GOT3 (cell line): ENCODE measurements at regions not wholly inside any gene's neighbourhood (a gene's known extent, or its start where the extent isn't known, plus 50 kb on each side); places are given as distances from the start of the nearest gene placed in this dataset.

Experiments
- DNase-seq: peaks from one replicate; lab custom pipeline; 2025; ENCODE audit warnings: mixed read lengths; lab: John Stamatoyannopoulos, UW

GRCh38 chr5:74187757-74188156 lies 452.8 kb downstream of the ENC1 start:
- no peak for DNase-seq

DNA sequence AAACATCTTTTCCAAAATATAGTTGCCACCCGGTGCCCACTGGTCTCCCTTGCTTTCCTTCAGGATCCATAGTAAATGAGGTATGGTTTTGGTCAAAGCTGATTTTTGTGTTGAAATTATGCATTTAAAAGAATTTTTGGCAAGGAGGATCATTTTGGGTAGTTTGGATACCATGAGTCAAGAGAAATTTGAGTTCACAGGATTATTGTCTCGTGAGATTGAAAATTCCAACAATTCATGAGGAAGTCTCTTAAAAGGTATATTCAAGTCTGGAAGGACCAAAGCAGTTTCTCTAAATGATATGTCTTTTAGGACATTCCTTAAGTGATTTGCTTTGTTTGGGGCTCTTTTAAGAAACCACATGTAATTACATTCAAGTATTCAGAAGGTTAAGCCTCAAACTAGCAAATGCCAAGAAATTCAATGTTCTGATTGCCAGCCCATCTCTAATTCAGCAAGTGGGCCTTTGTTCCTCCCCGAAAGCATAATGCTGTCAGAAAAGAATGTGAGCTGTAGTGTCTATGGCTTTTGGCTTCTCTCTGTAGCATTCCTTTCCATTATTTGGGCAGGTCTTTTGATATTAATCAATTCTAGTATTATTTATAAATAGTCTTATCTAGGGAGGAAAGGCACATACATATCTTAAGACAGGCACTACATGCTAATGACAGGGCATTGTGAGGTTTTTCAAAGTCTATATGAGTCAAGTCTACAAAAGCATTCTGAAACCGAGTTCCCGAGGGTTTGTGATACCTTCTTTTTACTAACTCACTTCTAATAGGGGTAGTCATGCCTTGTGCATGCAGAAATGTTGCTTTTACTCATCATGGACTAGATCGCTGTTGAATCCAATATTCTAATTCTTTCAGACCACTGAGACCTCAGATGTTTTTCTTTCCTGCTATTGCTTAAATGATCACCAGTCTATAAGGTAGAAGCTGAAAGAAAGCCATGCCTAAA lies 453.9 kb downstream of the ENC1 start:
- no peak for DNase-seq

DNA sequence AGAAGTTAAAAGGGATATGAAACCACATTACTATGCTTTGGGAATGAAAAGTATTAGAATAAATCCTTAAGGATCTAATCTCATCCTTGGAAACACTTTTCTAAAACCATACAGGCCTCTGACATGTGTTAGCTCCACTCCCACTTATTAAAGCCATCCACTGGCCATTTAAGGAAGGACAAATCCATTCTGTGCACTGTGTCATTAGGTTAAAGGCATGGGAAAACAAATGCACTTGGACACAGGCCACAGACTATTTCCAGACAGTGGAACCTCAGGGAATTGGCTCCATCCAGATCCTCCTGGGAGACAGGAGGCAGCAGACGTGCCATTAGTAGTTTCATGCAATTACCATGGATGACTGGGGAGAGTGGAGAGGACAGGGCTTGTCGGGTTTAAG lies 454.9 kb downstream of the ENC1 start:
- DNase-seq, result no peak

- no peak for DNase-seq
These were observed 455.9 kb downstream of the ENC1 start for GRCh38 chr5:74184649-74185048.

GRCh38 chr5:74183041-74183440 lies 457.5 kb downstream of the ENC1 start:
- DNase-seq, result no peak

GRCh38 chr5:74182603-74183002 lies 457.9 kb downstream of the ENC1 start:
- no peak for DNase-seq

GRCh38 chr5:74179701-74180100 lies 460.8 kb downstream of the ENC1 start:
- DNase-seq, result no peak

GRCh38 chr5:74179179-74179578 lies 461.3 kb downstream of the ENC1 start:
- DNase-seq, result no peak

GRCh38 chr5:74177961-74178360 lies 462.6 kb downstream of the ENC1 start:
- DNase-seq, result no peak

GRCh38 chr5:74174366-74174765 lies 466.2 kb downstream of the ENC1 start:
- DNase-seq, result no peak

DNA sequence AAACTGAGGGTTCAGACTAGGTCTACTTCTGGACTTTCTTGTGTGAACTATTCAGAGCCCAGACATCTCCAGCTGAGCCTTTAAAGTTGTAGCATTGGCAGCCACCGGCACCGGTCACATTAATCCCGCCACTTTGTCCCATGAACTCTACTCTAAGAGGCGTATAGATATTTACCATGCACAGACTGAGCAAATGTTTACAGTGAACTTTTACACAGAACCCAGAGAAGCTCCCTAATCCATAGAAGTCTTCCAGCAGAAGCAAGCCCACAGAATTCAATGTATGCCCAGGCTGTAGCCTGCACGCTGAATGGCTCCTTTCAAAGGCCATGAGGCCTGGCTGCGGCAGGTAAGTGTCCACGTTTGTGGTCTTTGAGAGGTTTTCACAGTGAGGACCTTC lies 466.9 kb downstream of the ENC1 start:
- DNase-seq, result no peak

GRCh38 chr5:74173241-74173640 lies 467.3 kb downstream of the ENC1 start:
- no peak for DNase-seq

DNA sequence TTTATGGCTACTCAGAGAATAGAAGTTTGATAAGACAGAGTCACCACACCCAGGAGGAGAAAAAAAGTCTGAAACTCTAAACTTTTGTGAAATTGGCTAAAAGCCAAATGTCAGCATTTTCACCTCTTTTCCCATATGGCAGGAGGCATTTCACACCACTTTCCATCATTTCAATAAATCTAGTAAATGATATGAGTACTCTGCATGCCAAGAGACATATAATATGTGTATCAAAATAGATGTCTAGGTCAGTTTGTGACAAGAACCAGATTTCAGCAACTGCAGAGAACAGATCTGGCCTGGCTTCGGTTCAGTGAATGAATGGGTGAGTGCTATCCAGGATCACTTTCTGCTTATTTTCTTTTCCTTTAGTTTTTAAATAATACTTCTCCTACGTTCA lies 470.8 kb downstream of the ENC1 start:
- no peak for DNase-seq

DNA sequence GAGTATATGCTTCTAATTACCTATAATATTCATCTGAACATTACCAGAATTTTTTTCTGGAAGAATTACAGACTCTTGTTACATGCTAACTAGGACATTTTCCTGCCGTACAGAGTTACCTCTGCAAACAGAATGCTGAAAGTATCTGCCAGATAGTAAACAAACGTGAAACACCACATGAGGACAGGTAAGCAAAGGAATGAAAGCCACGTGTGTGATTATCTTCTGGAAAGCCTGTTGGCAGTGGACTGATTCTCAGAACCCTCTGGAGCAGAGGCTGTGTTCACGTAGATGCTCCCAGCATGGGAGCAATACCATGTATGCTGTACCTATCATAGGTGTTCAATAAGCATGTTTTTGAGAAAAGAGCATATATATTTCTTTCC lies 472.6 kb downstream of the ENC1 start:
- DNase-seq, result no peak

DNA sequence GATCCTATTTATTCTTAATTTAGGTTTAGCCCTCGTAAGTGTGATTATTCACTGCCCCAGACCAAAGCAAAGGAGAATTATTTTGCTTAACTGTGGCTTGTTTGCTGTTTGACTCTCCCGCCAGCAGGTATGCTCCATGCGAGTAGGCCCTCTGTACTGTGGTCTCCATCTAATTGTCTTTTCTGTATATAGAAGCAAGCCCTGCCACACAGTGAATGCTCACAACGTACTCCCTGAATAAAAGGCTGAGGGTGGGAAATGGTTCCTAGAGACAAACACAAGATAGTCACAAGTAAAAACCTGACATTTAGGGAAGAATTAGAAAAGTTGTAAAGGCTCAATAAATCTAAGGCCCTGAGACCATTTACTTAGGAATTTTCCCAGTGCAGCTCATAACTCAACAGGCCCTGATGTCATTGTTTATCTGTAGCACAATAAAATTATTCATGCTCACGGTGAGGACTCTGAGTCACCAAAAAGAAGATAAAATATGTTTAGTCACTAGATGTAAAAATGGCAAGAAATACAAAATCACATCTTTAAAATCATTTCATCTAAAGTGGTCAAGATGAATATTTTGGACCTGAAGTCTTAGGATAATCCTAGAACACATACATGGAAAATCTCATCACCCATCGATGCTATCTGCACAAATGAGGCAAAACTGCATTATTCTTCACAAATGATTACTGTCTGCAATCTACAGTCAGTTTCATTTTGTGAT lies 473.2 kb downstream of the ENC1 start:
- DNase-seq, result no peak

- DNase-seq, result no peak
These were observed 474.5 kb downstream of the ENC1 start for GRCh38 chr5:74166064-74166463.

- no peak for DNase-seq
These were observed 475.7 kb downstream of the ENC1 start for GRCh38 chr5:74164725-74165235.

- no peak for DNase-seq
These were observed 478.0 kb downstream of the ENC1 start for GRCh38 chr5:74162524-74162923.

GRCh38 chr5:74161170-74161569 lies 479.4 kb downstream of the ENC1 start:
- DNase-seq, result no peak

DNA sequence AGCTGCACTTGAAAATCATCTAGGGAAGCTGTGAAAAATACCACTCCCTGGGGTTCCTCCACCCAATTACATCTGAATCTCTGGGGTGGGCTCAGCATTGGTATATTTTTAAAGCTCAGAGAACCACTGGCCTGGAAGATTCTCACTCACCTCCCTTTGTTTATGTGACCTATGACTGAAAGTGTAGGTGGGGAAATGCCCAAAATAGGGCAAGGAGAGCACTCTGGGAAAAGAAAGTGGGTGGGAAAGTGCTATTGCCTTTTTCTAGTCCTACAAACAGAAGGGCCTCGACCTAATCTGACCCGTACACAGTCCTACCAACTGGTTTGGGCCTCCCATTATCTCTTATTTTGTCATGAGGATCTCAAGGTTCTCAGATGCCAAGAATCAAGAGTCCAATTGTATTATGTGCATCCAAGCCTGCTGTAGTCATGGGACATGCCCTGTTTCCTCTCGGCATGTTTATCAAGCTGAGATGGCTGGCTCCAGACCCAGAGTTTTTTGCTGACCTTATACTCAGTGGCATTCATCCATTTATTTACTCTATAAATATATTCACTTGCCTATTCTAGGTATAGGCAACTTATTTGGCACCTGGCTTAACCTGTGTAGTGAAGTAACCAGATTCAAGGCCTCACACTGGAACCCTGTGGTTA lies 483.7 kb downstream of the ENC1 start:
- DNase-seq, result no peak

GRCh38 chr5:74155501-74155900 lies 485.0 kb downstream of the ENC1 start:
- DNase-seq, result no peak

- no peak for DNase-seq
These were observed 486.0 kb downstream of the ENC1 start for GRCh38 chr5:74154526-74154925.
